Large intestine (tissue), 3 donors: ENCODE measurements at regions not wholly inside any gene's neighbourhood (a gene's known extent, or its start where the extent isn't known, plus 50 kb on each side); places are given as distances from the start of the nearest gene placed in this dataset.

Experiments
- DNase-seq, 2 donors: peaks; one replicate each; pipeline versions ENCODE4 v3.0.0 to v3.0.0-alpha.2; 2013
- H3K27ac ChIP-seq: one replicate; pipeline ENCODE4 v1.5.1; 2013; ENCODE audit warnings: low read length
- H3K27me3 ChIP-seq: 2 replicates; pipeline ENCODE4 v1.6.1; 2013; ENCODE audit warnings: low read length; ENCODE audit not compliant: control insufficient read depth, insufficient read depth
- H3K36me3 ChIP-seq: 2 replicates; pipeline ENCODE4 v1.6.1; 2013; ENCODE audit warnings: low read length; ENCODE audit not compliant: control insufficient read depth, insufficient read depth
- H3K4me1 ChIP-seq: one replicate; pipeline ENCODE4 v1.6.1; 2013; ENCODE audit warnings: low read length; ENCODE audit not compliant: control insufficient read depth, insufficient read depth
- H3K4me3 ChIP-seq: one replicate; pipeline ENCODE4 v1.5.1; 2013; ENCODE audit warnings: low read length
- H3K9me3 ChIP-seq: one replicate; pipeline ENCODE4 v1.6.1; 2013; ENCODE audit warnings: mild to moderate bottlenecking, low read depth, low read length, moderate library complexity; ENCODE audit not compliant: control insufficient read depth
- WGBS: methylation state at CpG from one replicate; pipeline ENCODE4 v1.1.5; 2013; ENCODE audit warnings: low lambda C conversion rate; ENCODE audit not compliant: insufficient coverage; 5-methylcytosine and 5-hydroxymethylcytosine counted together

DNA sequence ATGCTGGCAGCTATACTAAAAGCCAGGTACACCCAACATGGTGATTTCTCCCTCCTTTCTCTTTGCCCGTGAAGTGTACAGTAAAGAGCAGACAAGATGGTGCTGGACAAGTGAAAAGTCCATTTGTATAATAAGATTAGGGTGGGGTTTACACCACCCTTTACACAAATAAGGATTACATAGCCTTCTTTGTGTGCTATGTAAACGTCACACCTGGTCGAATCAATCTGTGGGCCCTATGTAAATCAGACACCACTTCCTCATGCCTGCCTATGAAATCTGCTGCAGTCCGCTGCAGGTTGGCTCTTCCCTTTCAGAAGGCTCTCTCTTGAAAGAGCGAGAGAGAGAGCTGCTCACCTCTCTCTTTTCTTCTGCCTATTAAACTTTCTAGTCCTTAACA lies 1054.3 kb upstream of the SLC39A10 start:
- Histone ChIP-seq H3K4me1 (no peaks in the 10 kb centered on the region), H3K9me3 (peaks cover 3% of the 10 kb centered on the region), H3K4me3 (no peak overlapping the region), H3K27me3 (no peaks in the 10 kb centered on the region), H3K36me3 (no peaks in the 10 kb centered on the region), H3K27ac (no peak overlapping the region)
- no peak for DNase-seq
- no CpG with 5 or more reads among the region's 5 CpGs for WGBS

DNA sequence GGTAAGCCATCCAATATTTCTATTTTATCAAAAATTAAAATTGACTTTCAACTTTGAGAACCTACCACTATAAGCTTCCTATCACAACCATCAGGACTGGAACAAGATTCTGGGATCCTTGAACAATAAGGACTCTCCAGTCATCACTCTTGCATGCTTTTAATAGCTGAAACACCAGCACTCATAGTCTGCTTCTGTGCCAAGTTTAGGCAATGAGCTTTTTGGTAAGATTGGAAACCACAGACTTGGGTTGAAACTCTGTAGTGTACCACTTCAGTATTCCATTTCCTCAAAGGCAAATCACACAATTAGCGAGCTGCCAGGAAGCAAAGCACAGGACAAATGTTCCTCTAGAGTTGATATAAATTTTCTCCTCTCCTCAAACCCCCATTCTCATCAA lies 1065.8 kb upstream of the SLC39A10 start:
- H3K36me3 ChIP-seq, result no peaks in the 10 kb centered on the region
- no peaks in the 10 kb centered on the region for H3K27me3 ChIP-seq
- DNase-seq, result no peak
- no peak overlapping the region for H3K4me3 ChIP-seq
- WGBS, result no CpG with 5 or more reads among the region's 1 CpG
- H3K9me3 ChIP-seq, result no peaks in the 10 kb centered on the region
- no peaks in the 10 kb centered on the region for H3K4me1 ChIP-seq
- no peak overlapping the region for H3K27ac ChIP-seq

DNA sequence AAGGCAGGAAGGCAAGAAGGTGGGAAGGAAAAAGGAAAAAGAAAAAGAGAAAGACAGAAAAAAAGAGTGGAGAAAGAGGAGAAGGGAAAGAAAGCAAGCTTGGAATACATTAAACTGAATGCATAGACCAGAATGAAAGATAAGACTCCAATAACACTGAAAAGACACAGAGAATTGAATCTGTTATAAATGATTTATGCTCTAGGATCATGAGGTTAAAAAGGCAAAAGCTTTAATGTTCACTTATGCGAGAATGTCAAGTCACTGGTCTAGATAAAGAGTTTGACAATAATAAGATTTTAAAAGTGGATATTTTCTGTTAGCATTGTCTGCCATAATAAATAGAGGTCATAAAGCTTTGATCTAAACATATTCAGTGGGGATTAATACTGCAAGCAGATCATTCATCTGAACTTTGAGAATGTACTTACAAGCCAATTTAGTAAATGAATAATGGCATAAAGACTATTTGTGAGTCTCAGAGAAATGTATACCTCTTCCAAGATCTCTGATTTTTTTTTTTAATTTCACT lies 1069.2 kb upstream of the SLC39A10 start:
- Histone ChIP-seq H3K4me1 (no peaks in the 10 kb centered on the region), H3K9me3 (no peaks in the 10 kb centered on the region), H3K27me3 (no peaks in the 10 kb centered on the region), H3K4me3 (no peak overlapping the region), H3K27ac (no peak overlapping the region), H3K36me3 (no peaks in the 10 kb centered on the region)
- DNase-seq, result no peak
- WGBS, result no CpG with 5 or more reads among the region's 1 CpG

DNA sequence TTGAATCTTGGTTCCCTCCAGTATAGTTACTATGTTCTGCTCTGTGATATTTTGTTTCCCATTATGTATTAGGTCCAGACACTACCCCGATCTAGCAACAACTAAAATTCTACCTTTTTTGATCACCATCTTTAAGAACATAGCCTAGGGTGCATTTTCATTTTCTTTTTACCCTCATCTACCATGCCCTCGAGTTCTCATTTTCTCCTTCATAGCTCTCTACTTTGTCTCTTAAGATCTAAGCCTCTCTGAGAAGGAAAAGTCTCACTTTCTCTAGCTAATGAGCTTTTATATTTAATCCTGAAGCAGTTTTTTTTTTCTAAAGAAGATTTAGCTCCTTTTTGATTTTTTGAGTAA lies 1089.4 kb upstream of the SLC39A10 start:
- no peaks in the 10 kb centered on the region for H3K27me3 ChIP-seq
- H3K27ac ChIP-seq, result no peak overlapping the region
- no peaks in the 10 kb centered on the region for H3K36me3 ChIP-seq
- H3K4me3 ChIP-seq, result no peak overlapping the region
- H3K9me3 ChIP-seq, result no peaks in the 10 kb centered on the region
- 83% methylated on average over 2 of the region's 2 CpGs for WGBS
- no peaks in the 10 kb centered on the region for H3K4me1 ChIP-seq
- DNase-seq, result no peak

DNA sequence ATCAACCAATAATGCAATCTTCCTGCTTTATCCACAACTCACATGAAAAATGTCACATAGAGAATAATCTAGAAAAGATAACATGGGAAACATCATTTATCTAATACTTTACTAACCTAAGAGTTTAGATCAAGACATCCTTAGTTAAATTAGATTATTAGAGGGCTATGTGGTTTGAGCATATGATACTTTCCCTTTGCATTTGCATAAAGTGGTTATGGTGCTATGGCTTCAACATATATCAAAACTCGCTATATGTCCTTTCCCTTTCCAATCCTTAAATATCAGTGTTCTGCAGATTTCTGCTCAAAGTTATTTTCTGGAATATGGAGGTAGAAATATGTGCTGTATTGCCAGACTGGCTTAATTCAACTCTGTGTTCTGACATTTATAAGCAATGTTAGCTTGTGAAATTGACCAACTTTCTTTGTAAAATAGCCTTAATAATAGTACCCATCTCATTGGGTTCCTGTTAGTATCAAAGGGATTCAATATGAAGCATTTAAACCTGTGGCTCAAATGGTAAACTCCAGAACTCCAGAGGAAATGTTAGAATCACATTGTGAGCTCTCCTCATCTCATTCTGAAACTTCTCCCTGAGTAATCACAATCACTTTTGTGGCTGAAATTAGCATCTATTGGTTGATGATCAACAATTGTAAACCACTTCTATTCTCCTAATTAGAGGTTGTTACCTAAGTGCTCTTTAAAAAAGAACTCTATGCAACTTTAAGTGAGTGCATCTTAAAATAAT lies 1089.9 kb upstream of the SLC39A10 start:
- WGBS, result no CpG with 5 or more reads among the region's 1 CpG
- H3K4me1 ChIP-seq, result no peaks in the 10 kb centered on the region
- no peak for DNase-seq
- no peaks in the 10 kb centered on the region for H3K27me3 ChIP-seq
- no peak overlapping the region for H3K27ac ChIP-seq
- H3K36me3 ChIP-seq, result no peaks in the 10 kb centered on the region
- H3K4me3 ChIP-seq, result no peak overlapping the region
- H3K9me3 ChIP-seq, result no peaks in the 10 kb centered on the region

DNA sequence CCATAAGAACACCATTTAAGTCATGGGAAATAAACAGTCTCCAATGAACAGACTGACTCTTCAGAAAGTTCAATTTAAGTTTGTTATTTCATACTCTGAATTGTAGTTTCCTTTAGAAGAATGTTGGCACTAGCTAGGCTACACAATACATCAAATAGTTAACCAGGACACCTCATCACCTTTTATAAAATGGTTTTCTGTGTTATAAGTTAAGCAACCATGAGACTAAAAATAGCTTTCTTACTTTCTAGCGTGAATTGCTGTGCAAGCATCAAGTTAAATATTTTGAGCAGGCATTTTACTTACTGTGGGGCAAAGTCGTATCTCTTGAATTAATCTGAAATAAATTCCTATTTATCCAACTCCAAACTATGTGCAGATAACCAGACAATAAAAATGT lies 1092.6 kb upstream of the SLC39A10 start:
- H3K9me3 ChIP-seq, result no peaks in the 10 kb centered on the region
- H3K27me3 ChIP-seq, result no peaks in the 10 kb centered on the region
- no CpG with 5 or more reads among the region's 2 CpGs for WGBS
- no peaks in the 10 kb centered on the region for H3K4me1 ChIP-seq
- DNase-seq, result no peak
- no peak overlapping the region for H3K4me3 ChIP-seq
- H3K36me3 ChIP-seq, result no peaks in the 10 kb centered on the region
- H3K27ac ChIP-seq, result no peak overlapping the region

DNA sequence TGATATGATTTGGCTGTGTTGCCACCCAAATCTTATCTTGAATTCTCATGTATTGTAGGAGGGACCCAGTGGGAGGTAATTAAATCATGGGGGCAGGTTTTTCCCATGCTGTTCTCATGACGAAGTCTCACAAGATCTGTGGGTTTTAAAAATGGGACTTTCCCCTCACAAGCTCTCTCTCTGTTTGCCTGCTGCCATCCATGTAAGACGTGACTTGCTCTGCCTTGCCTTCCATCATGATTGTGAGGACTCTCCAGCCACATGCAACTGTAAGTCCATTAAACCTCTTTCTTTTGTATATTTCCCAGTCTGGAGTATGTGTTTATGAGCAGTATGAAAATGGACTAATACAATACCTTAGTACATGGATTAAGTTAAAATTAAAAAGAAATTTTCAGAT lies 1094.7 kb upstream of the SLC39A10 start:
- Histone ChIP-seq H3K27me3 (no peaks in the 10 kb centered on the region), H3K4me3 (no peak overlapping the region), H3K9me3 (no peaks in the 10 kb centered on the region), H3K27ac (no peak overlapping the region), H3K4me1 (no peaks in the 10 kb centered on the region), H3K36me3 (no peaks in the 10 kb centered on the region)
- 80% methylated on average over 1 of the region's 2 CpGs for WGBS
- DNase-seq, result no peak

DNA sequence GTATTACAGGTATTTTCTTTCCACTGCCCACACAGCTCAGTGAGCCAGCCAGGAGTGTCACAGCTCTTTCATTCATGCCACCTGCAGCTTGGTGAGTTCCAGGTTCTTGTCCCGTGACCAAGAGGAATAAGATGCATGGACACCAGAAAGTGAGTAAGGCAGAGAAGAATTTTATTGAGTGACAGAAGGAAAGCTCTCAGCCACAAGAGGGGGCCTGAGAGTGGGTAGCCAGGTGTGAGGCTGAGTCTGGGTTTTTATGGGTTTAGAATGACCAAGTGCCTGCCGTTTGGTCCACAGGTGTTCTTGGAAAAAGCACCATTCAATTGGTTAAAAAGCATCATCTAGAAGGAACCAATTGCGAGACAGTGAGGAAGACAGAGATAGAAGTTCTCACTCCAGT lies 1097.1 kb upstream of the SLC39A10 start:
- WGBS, result no CpG with 5 or more reads among the region's 3 CpGs
- no peaks in the 10 kb centered on the region for H3K4me1 ChIP-seq
- H3K36me3 ChIP-seq, result no peaks in the 10 kb centered on the region
- H3K27me3 ChIP-seq, result no peaks in the 10 kb centered on the region
- DNase-seq, result no peak
- H3K9me3 ChIP-seq, result no peaks in the 10 kb centered on the region
- no peak overlapping the region for H3K4me3 ChIP-seq
- no peak overlapping the region for H3K27ac ChIP-seq

DNA sequence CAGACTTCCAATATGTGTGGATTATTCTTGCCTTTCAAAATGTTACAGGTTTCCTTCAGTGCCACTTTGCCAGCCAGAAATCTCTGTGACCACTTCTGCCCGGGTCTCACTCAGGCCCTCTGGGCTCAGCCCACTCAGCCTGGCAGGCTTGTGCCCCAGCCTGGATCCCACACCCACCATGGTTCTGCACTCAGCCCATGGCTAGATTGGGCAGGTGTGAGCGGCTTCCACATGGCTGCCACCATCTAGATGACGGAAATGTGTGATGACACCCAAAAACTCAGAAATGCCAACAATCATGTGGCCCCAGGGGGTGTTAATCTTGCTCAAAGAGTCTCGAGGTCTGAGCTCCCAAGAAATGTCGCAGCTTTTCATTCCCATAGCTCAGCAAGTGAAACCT lies 1097.5 kb upstream of the SLC39A10 start:
- 80% methylated on average over 1 of the region's 5 CpGs for WGBS
- no peak for DNase-seq
- H3K27ac ChIP-seq, result no peak overlapping the region
- no peaks in the 10 kb centered on the region for H3K27me3 ChIP-seq
- no peak overlapping the region for H3K4me3 ChIP-seq
- no peaks in the 10 kb centered on the region for H3K36me3 ChIP-seq
- no peaks in the 10 kb centered on the region for H3K4me1 ChIP-seq
- H3K9me3 ChIP-seq, result no peaks in the 10 kb centered on the region

DNA sequence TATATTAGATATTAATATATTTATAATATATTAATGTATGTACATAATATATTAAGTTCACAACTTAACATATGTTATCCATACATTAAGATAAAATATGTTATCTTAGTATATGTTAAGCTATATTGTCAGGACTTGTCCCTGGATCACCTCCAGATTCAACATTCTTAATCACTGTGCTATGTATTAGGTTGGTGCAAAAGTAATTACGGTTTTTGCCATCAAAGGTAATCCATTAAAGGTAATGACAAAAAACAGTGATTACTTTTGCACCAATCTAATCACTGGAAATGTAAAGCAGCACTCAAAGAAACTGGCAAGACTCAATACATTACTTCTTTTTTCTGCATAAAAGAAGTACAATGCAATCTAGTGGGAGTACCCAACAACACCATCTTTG lies 1099.0 kb upstream of the SLC39A10 start:
- no peaks in the 10 kb centered on the region for H3K36me3 ChIP-seq
- WGBS, result no CpG with 5 or more reads among the region's 1 CpG
- H3K4me1 ChIP-seq, result no peaks in the 10 kb centered on the region
- no peaks in the 10 kb centered on the region for H3K27me3 ChIP-seq
- no peak overlapping the region for H3K4me3 ChIP-seq
- H3K9me3 ChIP-seq, result no peaks in the 10 kb centered on the region
- DNase-seq, result no peak
- H3K27ac ChIP-seq, result no peak overlapping the region

DNA sequence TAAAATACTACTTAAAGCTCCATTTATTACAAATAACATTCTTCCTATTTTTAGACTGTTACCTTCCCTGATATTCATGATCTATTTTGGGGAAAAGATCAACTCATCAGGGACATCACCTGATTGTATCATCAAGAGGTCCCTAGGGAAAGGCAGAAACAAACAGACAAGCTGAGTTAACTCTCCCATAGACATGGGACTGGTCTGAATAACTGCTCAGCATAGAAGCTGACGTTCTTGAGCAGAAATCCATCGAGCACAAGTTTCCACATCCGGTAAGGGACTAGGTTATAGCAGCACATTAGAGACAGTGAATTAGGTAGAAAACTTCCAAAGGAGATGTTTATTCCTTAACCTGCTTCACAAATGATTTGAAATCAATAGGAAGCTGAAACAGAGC lies 1100.4 kb upstream of the SLC39A10 start:
- Histone ChIP-seq H3K4me1 (no peaks in the 10 kb centered on the region), H3K9me3 (no peaks in the 10 kb centered on the region), H3K27ac (no peak overlapping the region), H3K27me3 (no peaks in the 10 kb centered on the region), H3K36me3 (no peaks in the 10 kb centered on the region), H3K4me3 (no peak overlapping the region)
- no peak for DNase-seq
- no CpG with 5 or more reads among the region's 3 CpGs for WGBS
